T47D (cell line): ENCODE measurements at regions not wholly inside any gene's neighbourhood (a gene's known extent, or its start where the extent isn't known, plus 50 kb on each side); places are given as distances from the start of the nearest gene placed in this dataset.

Experiments used
- DNase-seq, 2 experiments: peaks; one replicate each; pipeline versions ENCODE4 v3.0.0 to v3.0.0-alpha.2; 2011 to 2012; ENCODE audit warnings: low read depth in 1 of 2, low spot score in 1 of 2
- JUND ChIP-seq: IDR thresholded peaks from 2 replicates; pipeline ENCODE4 v1.6.1; 2012; ENCODE audit warnings: low read depth
- in situ Hi-C: cut with HindIII; loops from 2 replicates; pipeline ENCODE4 v1.10.0; 2016; ENCODE audit warnings: low sequenced_read_pairs, low pct_unique_long_range_greater_than_20kb

GRCh38 chr18:67310826-67311225 lies 205.7 kb downstream of the DSEL start:
- in situ Hi-C loops = no loop called here
- DNase-seq = no peak
- TF ChIP-seq JUND = no peak

DNA sequence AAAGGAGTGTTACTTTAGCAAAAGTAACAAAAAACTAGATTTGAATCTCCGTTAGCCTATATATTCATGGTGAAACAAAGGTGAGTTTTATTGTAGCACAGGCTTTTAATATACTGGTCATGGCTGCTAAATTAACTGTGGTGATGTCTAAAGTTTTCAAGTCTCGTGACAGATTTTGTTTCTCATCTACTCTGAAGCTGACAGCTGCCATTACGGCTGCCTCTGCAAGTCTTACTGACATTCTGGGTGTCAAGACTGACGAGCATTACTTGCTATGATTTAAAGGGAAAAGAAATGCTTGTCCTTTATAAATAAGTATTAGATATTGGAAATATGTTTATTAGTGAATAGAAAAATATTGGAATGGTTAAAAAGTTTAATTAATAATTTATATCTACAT lies 207.7 kb downstream of the DSEL start:
- TF ChIP-seq JUND = no peak
- no peak for DNase-seq
- in situ Hi-C loops = no loop called here

- DNase-seq = no peak
- TF ChIP-seq JUND = no peak
- in situ Hi-C loops = no loop called here
Measured at GRCh38 chr18:67305466-67305865, 211.1 kb downstream of the DSEL start.

GRCh38 chr18:67302043-67302442 lies 214.5 kb downstream of the DSEL start:
- in situ Hi-C loops = no loop called here
- TF ChIP-seq JUND = no peak
- DNase-seq = no peak

GRCh38 chr18:67301592-67301991 lies 214.9 kb downstream of the DSEL start:
- no peak for TF ChIP-seq JUND
- no peak for DNase-seq
- in situ Hi-C loops = no loop called here

GRCh38 chr18:67300498-67300897 lies 216.0 kb downstream of the DSEL start:
- in situ Hi-C loops = no loop called here
- peak in 1 of 2 experiments; percentile 50 for DNase-seq
- TF ChIP-seq JUND = no peak

- in situ Hi-C loops = no loop called here
- DNase-seq = no peak
- no peak for TF ChIP-seq JUND
Measured at GRCh38 chr18:67292814-67293213, 223.7 kb downstream of the DSEL start.

DNA sequence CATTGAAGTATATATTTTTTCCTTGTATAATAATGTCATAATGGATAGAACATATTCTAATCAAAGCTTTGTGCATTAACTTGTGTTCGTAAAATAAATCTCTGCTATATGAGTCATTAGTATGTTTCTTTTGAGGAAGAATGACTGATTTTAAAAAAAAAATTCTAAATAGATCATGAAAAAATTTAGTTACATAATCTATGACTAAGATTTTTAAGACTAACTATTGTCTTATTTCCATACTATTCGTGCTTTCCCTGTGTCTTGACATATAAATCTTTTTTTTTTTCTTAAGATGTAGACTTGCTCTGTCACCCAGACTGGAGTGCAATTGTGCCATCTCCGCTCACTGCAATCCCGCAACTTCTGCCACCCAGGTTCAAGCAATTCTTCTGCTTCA lies 226.1 kb downstream of the DSEL start:
- in situ Hi-C loops = no loop called here
- DNase-seq = no peak
- TF ChIP-seq JUND = no peak

- DNase-seq = no peak
- in situ Hi-C loops = no loop called here
- no peak for TF ChIP-seq JUND
Measured at GRCh38 chr18:67285583-67285982, 230.9 kb downstream of the DSEL start.

- in situ Hi-C loops = no loop called here
- TF ChIP-seq JUND = no peak
- DNase-seq = no peak
Measured at GRCh38 chr18:67282796-67283195, 233.7 kb downstream of the DSEL start.

GRCh38 chr18:67281746-67282145 lies 234.8 kb downstream of the DSEL start:
- in situ Hi-C loops = no loop called here
- DNase-seq = peak in 1 of 2 experiments; percentile 7
- no peak for TF ChIP-seq JUND

- no peak for TF ChIP-seq JUND
- no peak for DNase-seq
- in situ Hi-C loops = no loop called here
Measured at GRCh38 chr18:67280486-67281242, 235.9 kb downstream of the DSEL start.

DNA sequence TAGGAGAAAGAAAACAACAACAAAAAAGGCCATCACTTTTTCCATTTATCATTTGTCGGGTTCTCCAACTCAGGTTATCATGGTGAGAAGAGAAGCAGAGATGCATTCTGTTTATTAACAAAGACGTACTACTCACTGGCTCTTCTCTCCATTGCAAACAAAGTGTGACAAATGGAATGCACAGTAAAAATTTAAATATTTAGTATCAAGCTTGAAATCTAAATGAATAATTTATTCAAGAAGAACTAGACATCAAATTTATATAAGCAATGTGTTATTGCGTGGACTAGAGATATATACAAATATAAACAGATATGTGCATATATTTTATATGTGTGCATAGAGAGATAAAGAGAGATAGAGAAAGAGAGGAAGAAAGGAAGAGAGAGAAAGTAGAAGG lies 236.5 kb downstream of the DSEL start:
- no peak for DNase-seq
- TF ChIP-seq JUND = no peak
- in situ Hi-C loops = no loop called here

DNA sequence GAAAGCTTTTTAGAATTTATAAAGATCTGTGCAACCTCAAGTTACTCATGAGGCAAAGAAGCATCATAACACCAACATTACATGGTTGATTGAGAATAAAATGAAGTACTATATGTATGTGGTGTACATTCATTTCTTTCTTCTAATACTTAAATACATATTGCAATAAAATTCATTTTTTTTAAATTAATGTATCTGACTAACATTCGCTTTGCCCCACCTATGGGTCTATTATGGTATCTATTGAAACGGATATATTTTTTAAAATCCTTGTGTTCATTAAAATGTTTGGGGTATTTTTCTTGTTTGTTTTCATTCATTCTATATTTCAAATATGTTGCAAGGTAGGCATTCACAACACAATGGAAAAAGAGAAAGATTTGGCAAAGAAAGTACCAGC lies 237.5 kb downstream of the DSEL start:
- no peak for TF ChIP-seq JUND
- in situ Hi-C loops = no loop called here
- DNase-seq = no peak

GRCh38 chr18:67276638-67277037 lies 239.9 kb downstream of the DSEL start:
- no peak for TF ChIP-seq JUND
- in situ Hi-C loops = no loop called here
- DNase-seq = no peak
